WTC11 (cell line): ENCODE measurements at regions not wholly inside any gene's neighbourhood (a gene's known extent, or its start where the extent isn't known, plus 50 kb on each side); places are given as distances from the start of the nearest gene placed in this dataset.

Source experiments
- ATAC-seq: fragments of 200-7000 bp; cut with Tn5 transposase; 2 replicates; pipeline ENCODE4 v1.10.0; 2021; ENCODE audit warnings: mild to moderate bottlenecking, moderate library complexity
- CTCF ChIA-PET: fragments of 300-600 bp; sonication (Branson Sonifier 250); formaldehyde crosslinking; loops from one replicate; lab custom pipeline; 2021; ENCODE audit warnings: antibody characterized with exemption; lab: Charles Lee
- POLR2A ChIA-PET: fragments of 350-600 bp; sonication (Branson Sonifier 250); formaldehyde crosslinking; loops from one replicate; lab custom pipeline; 2021; ENCODE audit warnings: antibody characterized with exemption; lab: Charles Lee
- DNase-seq: peaks from one replicate; pipeline ENCODE4 v3.0.0; 2021; ENCODE audit warnings: low spot score
- H3K27ac Mint-ChIP-seq: 2 replicates; pipeline ENCODE4 v1.8.0; 2021; ENCODE audit warnings: mixed read lengths
- H3K27me3 Mint-ChIP-seq: 2 replicates; pipeline ENCODE4 v1.8.0; 2021; ENCODE audit warnings: low read depth, mild to moderate bottlenecking, moderate library complexity, mixed read lengths
- H3K36me3 Mint-ChIP-seq: 2 replicates; pipeline ENCODE4 v1.8.0; 2021; ENCODE audit warnings: mixed read lengths
- H3K4me1 Mint-ChIP-seq: 2 replicates; pipeline ENCODE4 v1.8.0; 2022; ENCODE audit warnings: mixed read lengths
- H3K4me3 Mint-ChIP-seq: 2 replicates; pipeline ENCODE4 v1.8.0; 2021; ENCODE audit warnings: mild to moderate bottlenecking, moderate library complexity, mixed read lengths
- H3K9me3 Mint-ChIP-seq: 2 replicates; pipeline ENCODE4 v1.8.0; 2021; ENCODE audit warnings: mixed read lengths
- CBFB ChIP-seq: sonication (generic); formaldehyde crosslinking; IDR thresholded peaks from 2 replicates; pipeline ENCODE4 v1.8.1; 2022; ENCODE audit warnings: mild to moderate bottlenecking, low read depth, missing genetic modification reagents
- CDX4 ChIP-seq: fragments of 250-450 bp; sonication (Bioruptor Pico); IDR thresholded peaks from 2 replicates; pipeline ENCODE4 v1.9.0; 2021; ENCODE audit warnings: moderate library complexity, mild to moderate bottlenecking, inconsistent platforms, borderline replicate concordance
- CREB1 ChIP-seq: sonication (generic); formaldehyde crosslinking; IDR thresholded peaks from 2 replicates; pipeline ENCODE4 v1.8.0; 2023; ENCODE audit warnings: mild to moderate bottlenecking, missing genetic modification reagents
- CREM ChIP-seq: sonication (generic); formaldehyde crosslinking; IDR thresholded peaks from 2 replicates; pipeline ENCODE4 v1.8.1; 2022; ENCODE audit warnings: mild to moderate bottlenecking, missing genetic modification reagents, moderate library complexity
- E2F5 ChIP-seq: sonication (generic); formaldehyde crosslinking; IDR thresholded peaks from 2 replicates; pipeline ENCODE4 v1.8.1; 2022; ENCODE audit warnings: mild to moderate bottlenecking, moderate library complexity, missing genetic modification reagents
- ELF4 ChIP-seq: sonication (generic); formaldehyde crosslinking; IDR thresholded peaks from 2 replicates; pipeline ENCODE4 v1.8.1; 2022; ENCODE audit warnings: low read depth, mild to moderate bottlenecking, moderate library complexity, missing genetic modification reagents
- ETV6 ChIP-seq: sonication (generic); formaldehyde crosslinking; IDR thresholded peaks from 2 replicates; pipeline ENCODE4 v1.8.1; 2022; ENCODE audit warnings: mild to moderate bottlenecking, missing genetic modification reagents
- GABPB1 ChIP-seq: sonication (generic); formaldehyde crosslinking; IDR thresholded peaks from 2 replicates; pipeline ENCODE4 v1.8.1; 2023; ENCODE audit warnings: mild to moderate bottlenecking, missing genetic modification reagents
- KAT7 ChIP-seq: sonication (generic); formaldehyde crosslinking; IDR thresholded peaks from 2 replicates; pipeline ENCODE4 v1.8.1; 2023; ENCODE audit warnings: missing genetic modification reagents, mild to moderate bottlenecking, borderline replicate concordance
- MLX ChIP-seq: sonication (generic); formaldehyde crosslinking; IDR thresholded peaks from 2 replicates; pipeline ENCODE4 v1.8.1; 2023; ENCODE audit warnings: mild to moderate bottlenecking, missing genetic modification reagents, moderate library complexity
- NR2C2 ChIP-seq: sonication (generic); formaldehyde crosslinking; IDR thresholded peaks from 2 replicates; pipeline ENCODE4 v1.8.0; 2022; ENCODE audit warnings: mild to moderate bottlenecking, missing genetic modification reagents
- NR3C1 ChIP-seq: sonication (generic); formaldehyde crosslinking; conservative IDR thresholded peaks from 2 replicates; pipeline ENCODE4 v1.8.1; 2023; ENCODE audit warnings: low read depth, mild to moderate bottlenecking, missing genetic modification reagents
- SMAD3 ChIP-seq: sonication (generic); formaldehyde crosslinking; IDR thresholded peaks from 2 replicates; pipeline ENCODE4 v1.8.0; 2022; ENCODE audit warnings: missing genetic modification reagents, mild to moderate bottlenecking, borderline replicate concordance
- SMAD4 ChIP-seq: sonication (generic); formaldehyde crosslinking; IDR thresholded peaks from 2 replicates; pipeline ENCODE4 v1.8.0; 2022; ENCODE audit warnings: mild to moderate bottlenecking, missing genetic modification reagents
- TP53 ChIP-seq: sonication (generic); formaldehyde crosslinking; IDR thresholded peaks from 2 replicates; pipeline ENCODE4 v1.8.1; 2023; ENCODE audit warnings: mild to moderate bottlenecking, missing genetic modification reagents
- ZNF232 ChIP-seq: sonication (generic); formaldehyde crosslinking; IDR thresholded peaks from 2 replicates; pipeline ENCODE4 v1.8.0; 2022; ENCODE audit warnings: mild to moderate bottlenecking, missing genetic modification reagents
- ZNF396 ChIP-seq: fragments of 250-450 bp; sonication (Bioruptor Pico); IDR thresholded peaks from 2 replicates; pipeline ENCODE4 v1.8.0; 2021; ENCODE audit warnings: mild to moderate bottlenecking, moderate library complexity, borderline replicate concordance
- ZNF416 ChIP-seq: fragments of 250-450 bp; sonication (Bioruptor Pico); IDR thresholded peaks from 2 replicates; pipeline ENCODE4 v1.9.0; 2021; ENCODE audit warnings: mild to moderate bottlenecking, inconsistent platforms
- ZNF423 ChIP-seq: fragments of 250-450 bp; sonication (Bioruptor Pico); IDR thresholded peaks from 2 replicates; pipeline ENCODE4 v2.1.2; 2022; ENCODE audit warnings: mild to moderate bottlenecking, moderate library complexity
- ZNF512 ChIP-seq: sonication (generic); formaldehyde crosslinking; IDR thresholded peaks from 2 replicates; pipeline ENCODE4 v1.8.1; 2022; ENCODE audit warnings: missing genetic modification reagents, borderline replicate concordance

GRCh38 chr5:51148437-51148836, 234.8 kb upstream of the ISL1 start:
- Mint-ChIP-seq H3K36me3 (no peaks in the 10 kb centered on the region), H3K4me3 (no peak overlapping the region), H3K4me1 (no peaks in the 10 kb centered on the region), H3K27me3 (no peaks in the 10 kb centered on the region), H3K9me3 (peaks cover 19% of the 10 kb centered on the region), H3K27ac (no peak overlapping the region)
- ATAC-seq = no peak
- ChIA-PET POLR2A (no interaction called here), CTCF (no interaction called here)
- TF ChIP-seq CBFB (CRISPR knock-in tag) (no peak), SMAD4 (CRISPR knock-in tag) (no peak), ZNF232 (CRISPR knock-in tag) (no peak), KAT7 (CRISPR knock-in tag) (no peak), ZNF396 (CRISPR knock-in tag) (no peak), MLX (CRISPR knock-in tag) (no peak), NR2C2 (no peak), CDX4 (no peak), GABPB1 (CRISPR knock-in tag) (no peak)
- DNase-seq = no peak

GRCh38 chr5:51156222-51156621, 227.0 kb upstream of the ISL1 start:
- H3K27me3 Mint-ChIP-seq = peaks cover 4% of the 10 kb centered on the region

GRCh38 chr5:51156838-51157237, 226.4 kb upstream of the ISL1 start:
- peaks cover 14% of the 10 kb centered on the region for H3K9me3 Mint-ChIP-seq
- peak; percentile 87 for ATAC-seq

More at GRCh38 chr5:51156222-51156621, 227.0 kb upstream of the ISL1 start:
- H3K9me3 Mint-ChIP-seq = peaks cover 10% of the 10 kb centered on the region
- TF ChIP-seq TP53 (no peak), SMAD3 (CRISPR knock-in tag) (no peak), ZNF232 (CRISPR knock-in tag) (no peak), CREM (CRISPR knock-in tag) (no peak), ZNF416 (CRISPR knock-in tag) (no peak), NR3C1 (CRISPR knock-in tag) (no peak)
- ChIA-PET CTCF (interaction anchor here (0.9 to 1.0 kb wide), 2 partner anchors 191 to 192 kb away, joined by 3 to 4 read pairs; no protein-coding TSS in a partner anchor), POLR2A (no interaction called here)
- DNase-seq (no peak), ATAC-seq (no peak)
- peaks cover 20% of the 10 kb centered on the region for H3K4me1 Mint-ChIP-seq
- peaks cover 9% of the 10 kb centered on the region for H3K36me3 Mint-ChIP-seq
- no peak overlapping the region for H3K4me3 Mint-ChIP-seq
- no peak overlapping the region for H3K27ac Mint-ChIP-seq

More at GRCh38 chr5:51156838-51157237, 226.4 kb upstream of the ISL1 start:
- H3K27ac Mint-ChIP-seq = peak overlapping the region; percentile 38
- ChIA-PET POLR2A (no interaction called here), CTCF (interaction anchor here (1.0 kb wide), 1 partner anchor 191 kb away, joined by 4 read pairs; no protein-coding TSS in a partner anchor)
- H3K4me1 Mint-ChIP-seq = peaks cover 20% of the 10 kb centered on the region
- no peak for TF ChIP-seq ETV6 (CRISPR knock-in tag)
- TF ChIP-seq ZNF423 = no peak
- TF ChIP-seq ELF4 (CRISPR knock-in tag) = no peak
- no peak for TF ChIP-seq E2F5
- TF ChIP-seq CDX4 = no peak
- no peak for TF ChIP-seq ZNF512 (CRISPR knock-in tag)
- no peak for TF ChIP-seq MLX (CRISPR knock-in tag)
- TF ChIP-seq CREB1 = no peak
- TF ChIP-seq, all 79 proteins: peak for 0
- Mint-ChIP-seq H3K36me3 (peaks cover 13% of the 10 kb centered on the region), H3K4me3 (0 out of 2 replicates have a peak overlapping the region, but pooled peaks have one; percentile 11), H3K27me3 (peaks cover 4% of the 10 kb centered on the region)
- peak; percentile 24 for DNase-seq
